GM19328 (cell line): ENCODE measurements at regions not wholly inside any gene's neighbourhood (a gene's known extent, or its start where the extent isn't known, plus 50 kb on each side); places are given as distances from the start of the nearest gene placed in this dataset.

Source experiments
- ATAC-seq: cut with Tn5 transposase; IDR thresholded peaks from one replicate; pipeline ENCODE4 v1.9.1; 2021; ENCODE audit warnings: mild to moderate bottlenecking, moderate library complexity; ENCODE audit not compliant: unreplicated experiment

- no peak for ATAC-seq
Measured at GRCh38 chr10:128820663-128821062, 646.4 kb upstream of the MGMT start.

GRCh38 chr10:128823201-128823600 is 643.8 kb upstream of the MGMT start:
- ATAC-seq, result no peak

GRCh38 chr10:128825626-128826025 is 641.4 kb upstream of the MGMT start:
- no peak for ATAC-seq

- ATAC-seq, result no peak
Measured at GRCh38 chr10:128833671-128834070, 633.4 kb upstream of the MGMT start.

GRCh38 chr10:128835361-128835760 is 631.7 kb upstream of the MGMT start:
- no peak for ATAC-seq

GRCh38 chr10:128837478-128837877 is 629.6 kb upstream of the MGMT start:
- ATAC-seq, result no peak

- no peak for ATAC-seq
Measured at GRCh38 chr10:128839134-128839533, 627.9 kb upstream of the MGMT start.

GRCh38 chr10:128839701-128840100 is 627.3 kb upstream of the MGMT start:
- no peak for ATAC-seq

- ATAC-seq, result no peak
Measured at GRCh38 chr10:128843972-128844371, 623.1 kb upstream of the MGMT start.

- no peak for ATAC-seq
Measured at GRCh38 chr10:128846927-128847326, 620.1 kb upstream of the MGMT start.

GRCh38 chr10:128848810-128849209 is 618.2 kb upstream of the MGMT start:
- no peak for ATAC-seq

GRCh38 chr10:128850647-128851046 is 616.4 kb upstream of the MGMT start:
- no peak for ATAC-seq

GRCh38 chr10:128851281-128851680 is 615.8 kb upstream of the MGMT start:
- no peak for ATAC-seq

- ATAC-seq, result no peak
Measured at GRCh38 chr10:128851726-128852125, 615.3 kb upstream of the MGMT start.

GRCh38 chr10:128852449-128852848 is 614.6 kb upstream of the MGMT start:
- no peak for ATAC-seq

- ATAC-seq, result no peak
Measured at GRCh38 chr10:128852902-128853301, 614.1 kb upstream of the MGMT start.

- ATAC-seq, result no peak
Measured at GRCh38 chr10:128853537-128853936, 613.5 kb upstream of the MGMT start.

GRCh38 chr10:128854204-128854603 is 612.8 kb upstream of the MGMT start:
- ATAC-seq, result no peak

GRCh38 chr10:128854963-128855362 is 612.1 kb upstream of the MGMT start:
- no peak for ATAC-seq

GRCh38 chr10:128855618-128856428 is 611.2 kb upstream of the MGMT start:
- no peak for ATAC-seq

GRCh38 chr10:128859738-128860386 is 607.2 kb upstream of the MGMT start:
- ATAC-seq, result no peak

GRCh38 chr10:128860574-128860973 is 606.5 kb upstream of the MGMT start:
- no peak for ATAC-seq
